Inflammatory macrophage (primary cell): ENCODE measurements at regions not wholly inside any gene's neighbourhood (a gene's known extent, or its start where the extent isn't known, plus 50 kb on each side); places are given as distances from the start of the nearest gene placed in this dataset.
"Not testable (repeated sequence)": the region's sequence is repeated elsewhere in the genome, so short reads cannot be mapped to it uniquely, and the experiment has no call there.

ENCODE experiments used
- DNase-seq, 2 donors: peaks; one replicate each; pipeline ENCODE4 v3.0.0-alpha.2; 2020 to 2022

- DNase-seq = no peak
These were observed 484.0 kb upstream of the MAP2 start for GRCh38 chr2:208939852-208940251.

DNA sequence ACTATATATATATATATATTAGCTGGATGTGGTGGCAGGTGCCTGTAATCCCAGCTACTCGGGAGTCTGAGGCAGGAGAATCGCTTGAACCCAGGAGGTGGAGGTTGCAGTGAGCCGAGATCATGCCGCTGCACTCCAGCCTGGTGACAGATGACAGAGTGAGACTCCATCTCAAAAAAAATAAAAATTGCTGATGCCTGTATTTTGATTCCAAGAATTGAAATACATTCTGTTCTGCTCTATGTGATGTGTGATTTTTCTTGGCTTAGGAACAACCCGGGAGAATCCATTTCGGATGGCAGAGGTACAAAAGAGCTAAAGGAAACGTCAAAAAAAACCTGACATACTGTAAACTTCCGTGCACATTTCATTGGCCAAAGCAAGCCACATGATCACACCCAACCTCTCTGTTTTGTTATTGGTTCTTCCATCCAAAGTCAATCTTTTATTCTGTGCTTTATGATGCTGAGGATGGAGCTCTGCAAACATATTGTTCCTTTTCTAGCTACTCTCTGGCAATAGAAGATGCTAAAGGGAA lies 478.1 kb upstream of the MAP2 start:
- DNase-seq = no peak

DNA sequence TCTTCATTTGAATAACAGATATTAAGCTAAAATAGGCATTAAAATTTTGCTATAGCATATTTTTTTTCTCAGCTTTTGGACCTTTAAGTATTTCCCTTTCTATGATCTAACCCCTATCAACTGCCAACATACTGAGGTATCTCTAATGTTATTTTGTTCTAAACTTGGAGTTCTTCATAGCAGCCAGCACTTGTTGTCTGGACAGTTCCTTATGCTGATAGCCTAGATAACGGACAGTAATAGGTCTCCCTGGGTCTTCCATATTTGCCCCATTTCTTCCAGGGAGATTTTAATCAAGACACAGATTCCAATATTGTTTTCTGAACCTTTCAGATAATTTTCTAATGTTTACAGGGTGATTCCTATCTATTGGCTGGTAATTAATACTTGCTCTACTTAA lies 475.8 kb upstream of the MAP2 start:
- no peak for DNase-seq

DNA sequence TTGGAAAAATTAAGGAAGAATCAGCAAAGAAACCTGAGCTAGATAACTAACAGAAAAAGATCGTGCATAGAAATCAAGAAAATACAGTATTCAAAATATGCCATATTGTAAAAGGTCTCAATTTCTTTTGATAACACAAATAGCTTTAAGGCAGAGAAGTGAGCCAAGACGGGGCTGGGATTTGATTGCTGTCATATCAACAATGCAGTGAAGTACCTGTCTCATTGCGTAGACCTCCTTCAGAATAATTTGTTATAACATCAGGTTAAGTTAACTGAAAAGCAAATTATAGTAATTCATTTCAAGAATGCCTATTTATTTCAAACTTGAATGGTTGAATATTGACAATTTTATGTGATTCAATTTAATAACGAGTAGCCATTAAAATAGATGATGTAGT lies 453.8 kb upstream of the MAP2 start:
- no peak for DNase-seq

GRCh38 chr2:208977582-208977981 lies 446.3 kb upstream of the MAP2 start:
- no peak for DNase-seq

DNA sequence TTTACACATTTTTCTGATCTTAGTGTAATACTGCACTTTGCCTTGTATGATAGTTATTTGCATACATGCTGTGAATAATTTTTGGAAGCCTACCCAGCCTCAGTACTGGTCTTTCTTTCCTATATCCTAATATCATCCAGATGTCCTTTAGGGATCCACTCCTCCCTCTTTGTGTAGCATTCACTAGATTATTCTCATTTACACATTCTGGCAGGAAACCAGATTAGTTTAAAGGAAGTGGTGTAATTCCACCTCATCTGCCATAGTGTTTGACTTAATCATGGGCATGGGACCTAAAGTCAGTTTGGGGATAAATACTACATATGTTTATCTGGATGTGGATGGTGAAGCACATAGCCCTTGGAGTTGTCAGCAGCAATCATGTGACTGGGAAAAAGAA lies 444.9 kb upstream of the MAP2 start:
- DNase-seq = no peak

DNA sequence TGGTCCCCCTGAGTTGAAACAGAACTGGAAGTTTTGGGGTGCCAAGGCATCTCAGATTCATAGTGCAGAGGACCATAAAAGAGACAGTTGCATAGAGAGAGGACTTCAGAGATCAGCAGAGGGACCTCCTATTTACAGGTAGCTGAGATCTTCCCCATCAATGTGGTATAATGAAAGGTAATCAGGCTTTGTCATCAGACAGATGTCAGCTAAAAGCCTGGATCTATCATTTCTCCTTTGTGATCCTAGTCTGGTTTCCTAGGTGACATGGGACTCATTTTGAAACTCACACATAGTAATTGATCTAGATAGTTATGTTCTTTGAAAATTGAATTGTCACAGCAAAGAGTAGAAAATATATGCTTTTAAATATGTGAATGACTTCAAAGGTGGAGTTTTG lies 443.5 kb upstream of the MAP2 start:
- no peak for DNase-seq

- no peak for DNase-seq
These were observed 441.0 kb upstream of the MAP2 start for GRCh38 chr2:208982831-208983230.

- no peak for DNase-seq
These were observed 440.4 kb upstream of the MAP2 start for GRCh38 chr2:208983486-208983885.

DNA sequence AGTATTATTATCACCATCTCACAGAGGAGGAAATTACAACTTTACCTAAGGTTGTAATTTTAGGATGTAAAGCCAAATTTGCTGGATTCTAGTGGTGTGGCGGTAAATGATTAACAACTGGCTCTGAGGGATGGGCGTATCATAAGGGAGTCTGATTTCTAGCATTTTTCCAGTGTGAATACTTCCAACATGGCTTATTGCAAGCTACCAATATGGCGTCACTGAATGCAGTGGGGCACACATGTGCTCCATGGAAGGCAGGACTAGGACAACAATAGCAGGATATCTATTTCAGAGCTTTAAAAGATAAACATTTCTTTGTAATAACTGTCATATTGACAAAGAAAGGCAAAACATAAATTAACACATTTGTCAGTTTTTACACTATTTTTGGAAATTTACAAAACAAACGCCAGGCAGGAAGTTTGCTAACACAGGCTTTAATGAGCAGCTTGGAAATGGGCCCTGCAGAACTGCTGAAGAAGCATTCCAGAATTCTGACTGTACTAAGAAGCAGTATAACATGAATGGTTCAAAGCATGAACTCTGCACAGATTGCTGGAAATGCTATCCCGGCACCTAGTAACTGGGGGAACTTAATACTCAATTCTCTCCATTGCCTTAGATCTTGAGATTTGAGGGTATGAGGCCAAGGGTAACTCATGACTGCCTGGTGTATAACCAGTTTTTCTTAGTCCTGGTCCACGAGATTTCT lies 439.3 kb upstream of the MAP2 start:
- DNase-seq = no peak

DNA sequence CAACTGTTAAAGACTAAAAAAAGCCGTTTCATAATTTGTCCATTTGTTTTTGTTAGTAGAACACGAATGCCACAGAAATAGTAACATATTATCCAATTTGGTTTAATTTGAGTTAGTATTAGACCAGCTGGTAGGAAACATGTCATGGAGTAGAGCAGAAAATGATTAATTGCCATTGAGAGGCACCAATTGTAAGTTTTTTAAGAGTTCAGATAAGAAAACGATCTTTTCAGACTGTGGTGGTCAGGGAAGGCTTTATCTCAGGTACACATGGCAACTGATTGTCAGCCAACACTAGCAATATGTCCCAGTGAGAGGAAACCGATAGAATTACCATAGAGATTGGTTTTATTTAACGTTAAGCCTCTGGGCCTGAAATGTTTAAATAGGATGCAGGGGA lies 438.2 kb upstream of the MAP2 start:
- no peak for DNase-seq

GRCh38 chr2:208990716-208991115 lies 433.1 kb upstream of the MAP2 start:
- no peak for DNase-seq

DNA sequence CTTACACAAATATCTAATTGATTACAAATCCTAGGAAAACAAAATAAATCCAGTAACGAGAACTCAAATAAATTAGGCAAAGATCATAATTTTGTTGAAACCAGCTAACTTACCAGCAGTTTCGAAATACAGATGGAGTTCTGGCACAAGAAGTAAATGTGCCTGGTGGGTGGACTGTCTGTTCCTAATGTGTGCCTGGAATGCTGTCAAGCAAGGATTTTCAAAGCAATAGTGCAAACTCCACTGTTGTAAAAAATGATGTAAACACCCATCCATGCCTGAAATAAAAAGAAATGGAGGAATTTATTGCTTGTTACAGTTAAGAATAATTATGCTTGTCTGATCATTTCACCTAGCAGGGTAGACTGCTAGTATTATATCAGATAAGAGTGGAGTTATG lies 423.9 kb upstream of the MAP2 start:
- no peak for DNase-seq

DNA sequence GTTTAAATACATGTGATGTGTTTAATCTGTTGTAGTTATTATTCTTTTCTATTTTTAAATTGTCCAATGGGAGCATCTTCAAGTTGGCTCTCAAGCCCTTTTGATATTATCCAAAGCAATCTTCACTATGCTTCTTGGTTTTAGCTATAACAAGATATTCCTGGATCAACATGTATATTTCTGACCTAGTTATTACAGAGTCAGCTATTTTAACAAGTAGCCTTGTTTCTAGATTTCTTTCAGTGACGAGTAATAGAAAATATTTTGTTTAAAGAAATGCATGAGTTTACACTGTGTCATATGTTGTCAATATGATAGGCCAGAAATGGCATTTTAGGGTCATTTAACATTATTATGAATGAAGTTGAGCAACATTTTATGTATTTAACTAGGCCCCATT lies 421.8 kb upstream of the MAP2 start:
- DNase-seq = no peak

- DNase-seq = no peak
These were observed 418.5 kb upstream of the MAP2 start for GRCh38 chr2:209005371-209005770.

- DNase-seq = no peak
These were observed 415.1 kb upstream of the MAP2 start for GRCh38 chr2:209008636-209009287.

DNA sequence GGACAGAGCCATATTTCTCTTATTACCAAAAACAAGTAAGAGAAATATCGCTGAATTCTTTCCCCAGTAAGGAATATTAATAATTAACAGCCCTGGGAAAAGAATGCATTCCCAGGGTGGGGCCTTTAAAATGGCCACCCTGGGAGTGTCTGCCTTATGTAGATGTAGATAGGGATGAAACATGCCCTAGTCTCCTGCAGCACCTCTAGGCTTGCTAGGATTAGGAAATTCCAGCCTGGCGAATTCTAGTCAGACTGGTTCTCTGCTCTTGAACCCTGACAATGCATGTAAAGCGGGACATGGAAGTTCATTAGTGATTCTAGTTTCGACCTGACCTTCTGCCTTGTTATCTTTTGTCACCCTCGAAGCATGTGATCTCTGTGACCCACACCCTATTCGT lies 405.2 kb upstream of the MAP2 start:
- DNase-seq = not testable (repeated sequence)

GRCh38 chr2:209029249-209029648 lies 394.6 kb upstream of the MAP2 start:
- DNase-seq = no peak

DNA sequence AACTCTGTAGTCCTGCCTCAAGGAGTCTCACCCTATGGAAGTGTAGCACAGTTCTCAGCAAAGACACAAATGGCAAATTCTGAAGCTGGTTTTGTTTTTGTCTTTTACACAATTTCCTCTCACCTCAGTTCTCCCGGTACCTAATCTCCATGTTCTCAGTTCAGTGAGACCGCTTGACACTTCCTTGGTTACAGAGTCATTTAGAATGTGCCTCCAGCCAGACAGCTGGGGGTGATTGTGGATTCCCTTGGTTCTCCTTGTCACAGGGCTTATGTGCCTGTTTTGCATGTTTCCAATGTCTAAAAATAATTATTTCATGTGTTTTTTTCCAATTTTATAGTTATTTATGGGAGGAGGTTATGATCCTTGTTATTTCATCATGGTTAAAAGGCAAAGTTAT lies 379.5 kb upstream of the MAP2 start:
- DNase-seq = no peak

GRCh38 chr2:209046163-209046562 lies 377.7 kb upstream of the MAP2 start:
- no peak for DNase-seq

- DNase-seq = no peak
These were observed 374.2 kb upstream of the MAP2 start for GRCh38 chr2:209049608-209050007.

DNA sequence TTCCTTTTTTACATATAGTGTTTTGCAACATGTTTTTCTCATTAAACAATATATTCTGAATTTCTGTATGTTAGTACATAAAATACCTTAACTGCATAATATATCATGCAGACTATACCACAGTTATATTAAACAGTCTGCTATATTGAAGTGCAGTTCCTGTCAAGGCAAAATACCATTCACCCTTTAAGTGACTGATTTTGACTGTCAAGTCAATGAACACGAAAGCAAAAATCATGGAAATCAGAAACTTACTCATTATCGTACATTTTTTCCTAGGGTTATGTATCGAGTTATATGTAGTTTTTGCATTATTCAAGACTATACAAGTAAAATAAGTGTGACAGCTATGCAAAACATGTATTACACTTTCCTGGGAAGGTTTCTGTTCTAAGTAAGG lies 361.6 kb upstream of the MAP2 start:
- no peak for DNase-seq

DNA sequence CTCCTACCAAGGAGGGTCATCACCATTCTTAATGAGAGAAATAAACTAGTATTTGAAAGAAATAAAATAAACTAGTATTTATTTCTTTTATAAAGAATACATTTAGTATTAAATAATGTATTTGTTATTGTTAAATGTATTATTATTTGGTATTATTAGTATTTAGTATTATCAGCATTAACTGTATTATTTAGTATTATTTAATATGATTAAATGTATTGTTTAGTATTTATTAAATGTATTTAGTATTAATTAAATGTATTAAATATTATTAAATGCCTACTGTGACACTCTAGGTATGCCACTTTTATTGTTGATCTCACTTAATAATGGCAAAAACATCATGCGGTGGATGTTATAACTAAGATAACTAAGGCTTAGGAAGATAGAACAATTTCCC lies 353.6 kb upstream of the MAP2 start:
- no peak for DNase-seq

- DNase-seq = no peak
These were observed 350.7 kb upstream of the MAP2 start for GRCh38 chr2:209073151-209073550.

DNA sequence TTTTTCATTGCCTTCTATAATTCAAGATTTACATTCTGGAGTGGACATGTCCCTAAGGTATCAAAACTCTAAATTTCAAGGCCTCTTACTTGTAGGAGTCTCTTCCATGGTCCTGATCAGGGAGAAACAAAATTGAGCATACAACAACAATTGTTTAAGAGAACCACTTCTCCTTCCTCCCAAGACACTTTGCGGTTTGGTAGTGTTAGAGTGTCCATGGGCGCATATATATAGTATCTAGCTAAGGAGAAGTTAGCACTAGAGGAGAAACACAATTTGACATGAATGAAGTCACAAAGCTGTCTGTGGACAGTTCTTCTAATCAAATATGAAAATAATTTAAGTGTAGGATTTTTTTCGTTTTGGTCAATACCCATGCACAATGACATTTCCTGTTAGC lies 349.1 kb upstream of the MAP2 start:
- DNase-seq = no peak
